ENCODE measurements at regions not wholly inside any gene's neighbourhood (a gene's known extent, or its start where the extent isn't known, plus 50 kb on each side); places are given as distances from the start of the nearest gene placed in this dataset.
A peak's percentile ranks its signal among the peaks of the same experiment; 100 is the strongest.

- Histone ChIP-seq H2AFZ (ENCODE audit: control insufficient read depth, low read length) (no peak overlapping the region), H3K9me3 (ENCODE audit: control insufficient read depth, low read depth, low read length) (no peaks in the 10 kb centered on the region), H3K4me2 (ENCODE audit: control insufficient read depth, extremely low read depth, insufficient read depth, low read depth, low read length) (no peak overlapping the region), H3K4me1 (ENCODE audit: control insufficient read depth, extremely low read depth, insufficient read depth, low read length) (peaks cover 31% of the 10 kb centered on the region), H3K79me2 (ENCODE audit: control insufficient read depth, insufficient read depth, low read length) (no peaks in the 10 kb centered on the region), H3K36me3 (ENCODE audit: control insufficient read depth in 2 of 2, extremely low read depth in 1 of 2, insufficient read depth in 2 of 2, low read length in 2 of 2) (no peaks in the 10 kb centered on the region), H3K27ac (ENCODE audit: control insufficient read depth, insufficient read depth, low read length) (no peak overlapping the region), H3K4me3 (ENCODE audit: control insufficient read depth in 2 of 3, extremely low read depth in 1 of 3, insufficient read depth in 2 of 3, low read depth in 1 of 3, low read length in 3 of 3) (no peak overlapping the region), H3K27me3 (ENCODE audit: control insufficient read depth, extremely low read depth, insufficient read depth, low read length) (peaks cover 6% of the 10 kb centered on the region), H3K9ac (ENCODE audit: control insufficient read depth, extremely low read depth, insufficient read depth, low read length) (no peak overlapping the region), H4K20me1 (ENCODE audit: control insufficient read depth, extremely low read depth, insufficient read depth, low read length) (no peaks in the 10 kb centered on the region), H3K9me1 (ENCODE audit: control insufficient read depth, extremely low read depth, insufficient read depth, low read length) (no peaks in the 10 kb centered on the region)
- TF ChIP-seq CTCF (optimal IDR thresholded peaks at IDR 0.05 in 1 of 3, IDR thresholded peaks at IDR 0.05 in 1 of 3, conservative IDR thresholded peaks at IDR 0.05 in 1 of 3; ENCODE audit: extremely low read depth in 1 of 3, insufficient read depth in 2 of 3, low read length in 3 of 3) (no peak), EZH2 (IDR thresholded peaks at IDR 0.05; ENCODE audit: low read length) (no peak)
- DNase-seq (ENCODE audit: low read depth, low spot score), result no peak
- peak; percentile 5 for FAIRE-seq
- dilution Hi-C loops (cut with MboI; ENCODE audit: extremely low pct_ligation_motif_present, low sequenced_read_pairs), result loop anchor here (10.0 kb wide), 1 partner anchor 97 kb away; no protein-coding TSS in a partner anchor
These were observed 104.7 kb upstream of the MBNL2 start for GRCh38 chr13:97117388-97117910.

GRCh38 chr13:97119943-97120342, 102.2 kb upstream of the MBNL2 start:
- Histone ChIP-seq H3K79me2 (ENCODE audit: control insufficient read depth, insufficient read depth, low read length) (no peaks in the 10 kb centered on the region), H3K4me2 (ENCODE audit: control insufficient read depth, extremely low read depth, insufficient read depth, low read depth, low read length) (no peak overlapping the region), H3K9ac (ENCODE audit: control insufficient read depth, extremely low read depth, insufficient read depth, low read length) (no peak overlapping the region), H3K4me3 (ENCODE audit: control insufficient read depth in 2 of 3, extremely low read depth in 1 of 3, insufficient read depth in 2 of 3, low read depth in 1 of 3, low read length in 3 of 3) (no peak overlapping the region), H2AFZ (ENCODE audit: control insufficient read depth, low read length) (no peak overlapping the region), H3K9me3 (ENCODE audit: control insufficient read depth, low read depth, low read length) (no peaks in the 10 kb centered on the region), H3K4me1 (ENCODE audit: control insufficient read depth, extremely low read depth, insufficient read depth, low read length) (peaks cover 42% of the 10 kb centered on the region), H3K36me3 (ENCODE audit: control insufficient read depth in 2 of 2, extremely low read depth in 1 of 2, insufficient read depth in 2 of 2, low read length in 2 of 2) (no peaks in the 10 kb centered on the region), H4K20me1 (ENCODE audit: control insufficient read depth, extremely low read depth, insufficient read depth, low read length) (no peaks in the 10 kb centered on the region), H3K27ac (ENCODE audit: control insufficient read depth, insufficient read depth, low read length) (no peak overlapping the region), H3K9me1 (ENCODE audit: control insufficient read depth, extremely low read depth, insufficient read depth, low read length) (no peaks in the 10 kb centered on the region), H3K27me3 (ENCODE audit: control insufficient read depth, extremely low read depth, insufficient read depth, low read length) (no peaks in the 10 kb centered on the region)
- FAIRE-seq, result no peak
- DNase-seq (ENCODE audit: low read depth, low spot score), result no peak
- dilution Hi-C loops (cut with MboI; ENCODE audit: extremely low pct_ligation_motif_present, low sequenced_read_pairs), result loop anchor here (10.0 kb wide), 1 partner anchor 95 kb away; no protein-coding TSS in a partner anchor
- TF ChIP-seq EZH2 (IDR thresholded peaks at IDR 0.05; ENCODE audit: low read length) (no peak), CTCF (optimal IDR thresholded peaks at IDR 0.05 in 1 of 3, IDR thresholded peaks at IDR 0.05 in 1 of 3, conservative IDR thresholded peaks at IDR 0.05 in 1 of 3; ENCODE audit: extremely low read depth in 1 of 3, insufficient read depth in 2 of 3, low read length in 3 of 3) (no peak)

All from keratinocyte (primary cell).